H9 (cell line): ENCODE measurements at regions not wholly inside any gene's neighbourhood (a gene's known extent, or its start where the extent isn't known, plus 50 kb on each side); places are given as distances from the start of the nearest gene placed in this dataset.

Experiments
- DNase-seq: peaks from one replicate; pipeline ENCODE4 v3.0.0-alpha.2; 2017
- H2AFZ ChIP-seq: one replicate; pipeline ENCODE4 v1.6.1; 2013; ENCODE audit warnings: mild to moderate bottlenecking, low read length, control low read depth, moderate library complexity
- H2AK5ac ChIP-seq: 2 replicates; pipeline ENCODE4 v1.6.1; 2013; ENCODE audit warnings: low read length, control low read depth, mixed read lengths; ENCODE audit not compliant: insufficient read length
- H2BK120ac ChIP-seq: one replicate; pipeline ENCODE4 v1.6.1; 2013; ENCODE audit warnings: low read depth, mild to moderate bottlenecking, low read length, control low read depth, inconsistent platforms; ENCODE audit not compliant: poor library complexity, severe bottlenecking
- H2BK12ac ChIP-seq: 2 replicates; pipeline ENCODE4 v1.6.1; 2013; ENCODE audit warnings: low read length, control low read depth, mixed read lengths, low read depth; ENCODE audit not compliant: insufficient read length
- H2BK15ac ChIP-seq: 2 replicates; pipeline ENCODE4 v1.6.1; 2013; ENCODE audit warnings: low read depth, low read length, control low read depth
- H2BK20ac ChIP-seq: one replicate; pipeline ENCODE4 v1.6.1; 2013; ENCODE audit warnings: low read depth, mild to moderate bottlenecking, low read length, control low read depth, inconsistent platforms; ENCODE audit not compliant: poor library complexity, severe bottlenecking
- H2BK5ac ChIP-seq: 2 replicates; pipeline ENCODE4 v1.6.1; 2013; ENCODE audit warnings: low read length, control low read depth, mixed read lengths; ENCODE audit not compliant: insufficient read length
- H3K14ac ChIP-seq: 2 replicates; pipeline ENCODE4 v1.6.1; 2013; ENCODE audit warnings: low read length, control low read depth; ENCODE audit not compliant: insufficient read depth
- H3K18ac ChIP-seq: 2 replicates; pipeline ENCODE4 v1.6.1; 2013; ENCODE audit warnings: low read depth, mild to moderate bottlenecking, mixed read lengths, low read length, control low read depth; ENCODE audit not compliant: insufficient read length
- H3K23ac ChIP-seq: 2 replicates; pipeline ENCODE4 v1.6.1; 2013; ENCODE audit warnings: low read length, control low read depth, mixed read lengths, low read depth; ENCODE audit not compliant: insufficient read length
- H3K23me2 ChIP-seq: 2 replicates; pipeline ENCODE4 v1.6.1; 2013; ENCODE audit warnings: low read depth, mild to moderate bottlenecking, mixed read lengths, low read length, control low read depth; ENCODE audit not compliant: insufficient read length, poor library complexity, severe bottlenecking
- H3K27ac ChIP-seq: 2 replicates; pipeline ENCODE4 v1.5.1; 2013; ENCODE audit warnings: low read length, control low read depth, mixed read lengths, low read depth; ENCODE audit not compliant: insufficient read length
- H3K27me3 ChIP-seq: 2 replicates; pipeline ENCODE4 v1.6.1; 2013; ENCODE audit warnings: low read length, control low read depth, inconsistent platforms; ENCODE audit not compliant: insufficient read depth
- H3K4ac ChIP-seq: 2 replicates; pipeline ENCODE4 v1.6.1; 2013; ENCODE audit warnings: low read depth, mild to moderate bottlenecking, control low read depth, inconsistent platforms, low read length, moderate library complexity
- H3K4me1 ChIP-seq: 2 replicates; pipeline ENCODE4 v1.6.1; 2013; ENCODE audit warnings: low read length, control low read depth, inconsistent platforms; ENCODE audit not compliant: insufficient read depth
- H3K4me2 ChIP-seq: 2 replicates; pipeline ENCODE4 v1.6.1; 2013; ENCODE audit warnings: low read length, control low read depth, mixed read lengths; ENCODE audit not compliant: insufficient read length, insufficient read depth
- H3K56ac ChIP-seq: 2 replicates; pipeline ENCODE4 v1.6.1; 2013; ENCODE audit warnings: low read depth, mild to moderate bottlenecking, mixed read lengths, low read length, control low read depth; ENCODE audit not compliant: insufficient read length
- H3K79me1 ChIP-seq: 2 replicates; pipeline ENCODE4 v1.6.1; 2013; ENCODE audit warnings: low read depth, mild to moderate bottlenecking, moderate library complexity, low read length, control low read depth, inconsistent platforms; ENCODE audit not compliant: insufficient read depth, poor library complexity, severe bottlenecking
- H3K79me2 ChIP-seq: 2 replicates; pipeline ENCODE4 v1.6.1; 2013; ENCODE audit warnings: low read length, control low read depth, inconsistent platforms; ENCODE audit not compliant: insufficient read depth
- H3K9ac ChIP-seq: 2 replicates; pipeline ENCODE4 v1.6.1; 2013; ENCODE audit warnings: low read length, control low read depth, mixed read lengths; ENCODE audit not compliant: insufficient read length; ENCODE audit errors: extremely low read depth
- H3K9me3 ChIP-seq: one replicate; pipeline ENCODE4 v1.6.1; 2013; ENCODE audit warnings: low read depth, low read length, inconsistent platforms; ENCODE audit not compliant: control insufficient read depth
- H3T11ph ChIP-seq: one replicate; pipeline ENCODE4 v1.6.1; 2013; ENCODE audit warnings: mild to moderate bottlenecking, low read length, control low read depth, inconsistent platforms
- H4K20me1 ChIP-seq: one replicate; pipeline ENCODE4 v1.6.1; 2013; ENCODE audit not compliant: control insufficient read depth, insufficient read length, insufficient read depth
- H4K5ac ChIP-seq: 2 replicates; pipeline ENCODE4 v1.6.1; 2013; ENCODE audit warnings: low read depth, mild to moderate bottlenecking, mixed read lengths, low read length, control low read depth; ENCODE audit not compliant: insufficient read length
- H4K8ac ChIP-seq: replicated peaks from 2 replicates; pipeline ENCODE4 v1.6.1; 2013; ENCODE audit warnings: low read length, control low read depth, mixed read lengths, low read depth; ENCODE audit not compliant: insufficient read length
- H4K91ac ChIP-seq: 2 replicates; pipeline ENCODE4 v1.6.1; 2013; ENCODE audit warnings: low read depth, mild to moderate bottlenecking, moderate library complexity, mixed read lengths, low read length, control low read depth; ENCODE audit not compliant: insufficient read length
- H3K27ac Mint-ChIP-seq, 3 experiments: 2 replicates in 2 of 3; 3 replicates in 1 of 3; pipeline ENCODE4 v1.8.0; 2020 to 2021; ENCODE audit warnings: mixed read lengths in 3 of 3, mild to moderate bottlenecking in 1 of 3, moderate library complexity in 1 of 3
- H3K27me3 Mint-ChIP-seq: 2 replicates; pipeline ENCODE4 v1.8.0; 2021; ENCODE audit warnings: low read depth, mild to moderate bottlenecking, moderate library complexity, mixed read lengths
- H3K36me3 Mint-ChIP-seq, 3 experiments: 2 replicates in 2 of 3; 3 replicates in 1 of 3; pipeline ENCODE4 v1.8.0; 2020 to 2021; ENCODE audit warnings: low read depth in 3 of 3, mixed read lengths in 3 of 3; ENCODE audit not compliant: insufficient read depth in 1 of 3
- H3K4me1 Mint-ChIP-seq, 2 experiments: 2 replicates each; pipeline ENCODE4 v1.8.0; 2020; ENCODE audit warnings: mixed read lengths in 2 of 2
- H3K4me3 Mint-ChIP-seq, 2 experiments: 2 replicates in 1 of 2; 3 replicates in 1 of 2; pipeline ENCODE4 v1.8.0; 2020 to 2021; ENCODE audit warnings: mild to moderate bottlenecking in 2 of 2, mixed read lengths in 2 of 2, moderate library complexity in 1 of 2
- H3K9me3 Mint-ChIP-seq, 2 experiments: 2 replicates in 1 of 2; 3 replicates in 1 of 2; pipeline ENCODE4 v1.8.0; 2020; ENCODE audit warnings: mild to moderate bottlenecking in 2 of 2, mixed read lengths in 2 of 2, moderate library complexity in 1 of 2
- CTCF ChIP-seq: fragments of 200-600 bp; sonication (generic); conservative IDR thresholded peaks from 3 replicates; pipeline ENCODE4 v1.8.0; 2021; ENCODE audit warnings: antibody characterized with exemption, mild to moderate bottlenecking
- WGBS: extraction: QIAGEN DNeasy Blood & Tissue Kit; methylation state at CpG from one replicate; pipeline ENCODE4 v1.1.7; 2013; ENCODE audit warnings: missing lambda C conversion rate, low lambda C conversion rate, mixed read lengths; ENCODE audit not compliant: insufficient read length; ENCODE audit errors: extremely low coverage; 5-methylcytosine and 5-hydroxymethylcytosine counted together

GRCh38 chr19:23056516-23056915, 53.5 kb upstream of the ZNF728 start:
- H2BK20ac ChIP-seq = no peak overlapping the region
- no peak overlapping the region for H2BK5ac ChIP-seq
- H3K79me1 ChIP-seq = no peaks in the 10 kb centered on the region
- no peak for TF ChIP-seq CTCF
- no peak overlapping the region for H2BK15ac ChIP-seq
- H2AK5ac ChIP-seq = no peak overlapping the region
- H3K4me1 ChIP-seq = no peaks in the 10 kb centered on the region
- H4K91ac ChIP-seq = no peak overlapping the region
- H3K18ac ChIP-seq = no peak overlapping the region
- H3K27ac Mint-ChIP-seq = no peak overlapping the region
- no peak overlapping the region for H2AFZ ChIP-seq
- H3K27me3 Mint-ChIP-seq = peaks cover 4% of the 10 kb centered on the region; the same call in 1 of the 2 replicates
- no peak overlapping the region for H3K4me2 ChIP-seq
- H3K9me3 ChIP-seq = peaks cover 67% of the 10 kb centered on the region
- no peak overlapping the region for H3T11ph ChIP-seq
- H3K9me3 Mint-ChIP-seq = peaks cover 91 to 92% of the 10 kb centered on the region in 2 experiments
- no peaks in the 10 kb centered on the region for H4K20me1 ChIP-seq
- H3K14ac ChIP-seq = no peak overlapping the region
- WGBS = no CpG with 5 or more reads among the region's 2 CpGs
- H4K8ac ChIP-seq = no peak overlapping the region
- H3K36me3 Mint-ChIP-seq = peaks cover 0 to 24% (median 9%) of the 10 kb centered on the region in 3 experiments; a peak in 5 of 7 replicates
- H2BK12ac ChIP-seq = no peak overlapping the region
- H3K27ac ChIP-seq = no peak overlapping the region
- H3K23ac ChIP-seq = no peak overlapping the region
- no peaks in the 10 kb centered on the region for H3K27me3 ChIP-seq
- no peaks in the 10 kb centered on the region for H3K79me2 ChIP-seq
- no peak overlapping the region for H2BK120ac ChIP-seq
- DNase-seq = no peak
- no peaks in the 10 kb centered on the region for H3K23me2 ChIP-seq
- no peak overlapping the region for H4K5ac ChIP-seq
- H3K4me3 Mint-ChIP-seq = no peak overlapping the region
- no peak overlapping the region for H3K56ac ChIP-seq
- H3K9ac ChIP-seq = no peak overlapping the region
- H3K4me1 Mint-ChIP-seq = no peaks in the 10 kb centered on the region
- H3K4ac ChIP-seq = no peak overlapping the region
